Adrenal gland (tissue), 9 donors: ENCODE measurements at regions not wholly inside any gene's neighbourhood (a gene's known extent, or its start where the extent isn't known, plus 50 kb on each side); places are given as distances from the start of the nearest gene placed in this dataset.
"Not testable (repeated sequence)": the region's sequence is repeated elsewhere in the genome, so short reads cannot be mapped to it uniquely, and the experiment has no call there.

Experiments used
- DNase-seq, 7 donors: peaks; one replicate each; pipeline ENCODE4 v3.0.0-alpha.2; 2019 to 2020
- H3K27ac ChIP-seq, 5 donors: fragments of 200-600 bp; sonication (generic) in 4 of 5; 1 replicate in 3 of 5; 2 replicates in 2 of 5; pipeline versions ENCODE4 v1.5.1 to v1.8.0; 2016 to 2020; ENCODE audit warnings: mild to moderate bottlenecking in 1 of 5
- H3K27me3 ChIP-seq: fragments of 200-600 bp; 2 replicates; pipeline ENCODE4 v1.8.0; 2021
- H3K36me3 ChIP-seq, 2 donors: fragments of 200-600 bp; replicated peaks in 1 of 2; 1 replicate in 1 of 2; 2 replicates in 1 of 2; pipeline versions ENCODE4 v1.5.1 to v1.8.0; 2018 to 2022
- H3K4me1 ChIP-seq, 2 donors: fragments of 200-600 bp; replicated peaks in 1 of 2; 1 replicate in 1 of 2; 2 replicates in 1 of 2; pipeline versions ENCODE4 v1.5.1 to v1.8.0; 2018 to 2021
- H3K4me3 ChIP-seq, 4 donors: fragments of 200-600 bp; sonication (generic) in 3 of 4; one replicate each; pipeline ENCODE4 v1.5.1; 2016 to 2018
- H3K9me3 ChIP-seq, 3 donors: fragments of 200-600 bp; sonication (generic) in 1 of 3; replicated peaks in 1 of 3; 1 replicate in 2 of 3; 2 replicates in 1 of 3; pipeline versions ENCODE4 v1.5.1 to v1.8.0; 2016 to 2021
- POLR2A ChIP-seq, 2 donors: fragments of 450-650 bp; IDR thresholded peaks; one replicate each; pipeline ENCODE4 v1.6.1; 2017; ENCODE audit warnings: antibody characterized with exemption in 2 of 2, mild to moderate bottlenecking in 2 of 2, moderate library complexity in 1 of 2
- WGBS, 4 donors: extraction: QIAGEN DNeasy Blood & Tissue Kit in 2 of 4; methylation state at CpG; one replicate each; pipeline versions ENCODE4 v1.1.5 to v1.1.7; 2013 to 2017; 5-methylcytosine and 5-hydroxymethylcytosine counted together
- intact Hi-C, 2 donors: fragments of 100-400 bp; cut with DNase I; formaldehyde crosslinking; loops; one replicate each; pipeline versions ENCODE4 v1.14.1 to v1.15.0; 2022 to 2023
- TF ChIP-seq, protein P1 (sequence below), 6 experiments: fragments of 450-650 bp in 4 of 6; fragments of 200-600 bp in 2 of 6; sonication (generic) in 1 of 6; IDR thresholded peaks; 1 replicate in 5 of 6; 2 replicates in 1 of 6; pipeline versions ENCODE4 v1.5.1 to v1.8.0; 2016 to 2021; ENCODE audit warnings: antibody characterized with exemption in 6 of 6, mild to moderate bottlenecking in 2 of 6, moderate library complexity in 1 of 6
- donor health status: healthy with polysubstance abuse.
- donor health status: Bipolar disorder and iron deficiency.
- donor health status: DM: yes; HTN: yes; CAD: no.
- donor health status: DM: no; HTN: no; CAD: no.
- donor health status: DM: no; HTN: no; CAD: no.

- WGBS, 4 donors = 73 to 78% (median 75%) methylated on average over 7 of the region's 7 CpGs
- DNase-seq = peak in 1 of 7 donors; percentile 28
- TF ChIP-seq, protein P1, sequence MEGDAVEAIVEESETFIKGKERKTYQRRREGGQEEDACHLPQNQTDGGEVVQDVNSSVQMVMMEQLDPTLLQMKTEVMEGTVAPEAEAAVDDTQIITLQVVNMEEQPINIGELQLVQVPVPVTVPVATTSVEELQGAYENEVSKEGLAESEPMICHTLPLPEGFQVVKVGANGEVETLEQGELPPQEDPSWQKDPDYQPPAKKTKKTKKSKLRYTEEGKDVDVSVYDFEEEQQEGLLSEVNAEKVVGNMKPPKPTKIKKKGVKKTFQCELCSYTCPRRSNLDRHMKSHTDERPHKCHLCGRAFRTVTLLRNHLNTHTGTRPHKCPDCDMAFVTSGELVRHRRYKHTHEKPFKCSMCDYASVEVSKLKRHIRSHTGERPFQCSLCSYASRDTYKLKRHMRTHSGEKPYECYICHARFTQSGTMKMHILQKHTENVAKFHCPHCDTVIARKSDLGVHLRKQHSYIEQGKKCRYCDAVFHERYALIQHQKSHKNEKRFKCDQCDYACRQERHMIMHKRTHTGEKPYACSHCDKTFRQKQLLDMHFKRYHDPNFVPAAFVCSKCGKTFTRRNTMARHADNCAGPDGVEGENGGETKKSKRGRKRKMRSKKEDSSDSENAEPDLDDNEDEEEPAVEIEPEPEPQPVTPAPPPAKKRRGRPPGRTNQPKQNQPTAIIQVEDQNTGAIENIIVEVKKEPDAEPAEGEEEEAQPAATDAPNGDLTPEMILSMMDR (IDR thresholded peaks at IDR 0.05) = no peak
- Histone ChIP-seq H3K36me3 (no peaks in the 10 kb centered on the region), H3K4me1 (no peaks in the 10 kb centered on the region), H3K9me3 (no peaks in the 10 kb centered on the region), H3K27me3 (no peaks in the 10 kb centered on the region), H3K4me3 (no peak overlapping the region), H3K27ac (no peak overlapping the region)
- intact Hi-C loops = loop anchor here in 1 of 2 donors (2.0 kb wide), 1 partner anchor 215 kb away; no protein-coding TSS in a partner anchor
Observed at GRCh38 chr3:139113231-139113992, 68.7 kb upstream of the PRR23C start.

GRCh38 chr3:139113993-139114375 is 69.3 kb upstream of the PRR23C start:
- H3K4me1 ChIP-seq = no peaks in the 10 kb centered on the region
- DNase-seq = peak in 1 of 7 donors; percentile 36
- intact Hi-C loops = loop anchor here in 1 of 2 donors (2.0 kb wide), 1 partner anchor 215 kb away; no protein-coding TSS in a partner anchor
- WGBS, 4 donors = 91 to 93% (median 93%) methylated on average over 4 of the region's 4 CpGs
- no peak overlapping the region for H3K27ac ChIP-seq
- H3K27me3 ChIP-seq = no peaks in the 10 kb centered on the region
- H3K9me3 ChIP-seq = no peaks in the 10 kb centered on the region
- no peak overlapping the region for H3K4me3 ChIP-seq
- H3K36me3 ChIP-seq = no peaks in the 10 kb centered on the region
- no peak for TF ChIP-seq POLR2A (IDR thresholded peaks at IDR 0.05)
- TF ChIP-seq, protein P1 (IDR thresholded peaks at IDR 0.05) = no peak

DNA sequence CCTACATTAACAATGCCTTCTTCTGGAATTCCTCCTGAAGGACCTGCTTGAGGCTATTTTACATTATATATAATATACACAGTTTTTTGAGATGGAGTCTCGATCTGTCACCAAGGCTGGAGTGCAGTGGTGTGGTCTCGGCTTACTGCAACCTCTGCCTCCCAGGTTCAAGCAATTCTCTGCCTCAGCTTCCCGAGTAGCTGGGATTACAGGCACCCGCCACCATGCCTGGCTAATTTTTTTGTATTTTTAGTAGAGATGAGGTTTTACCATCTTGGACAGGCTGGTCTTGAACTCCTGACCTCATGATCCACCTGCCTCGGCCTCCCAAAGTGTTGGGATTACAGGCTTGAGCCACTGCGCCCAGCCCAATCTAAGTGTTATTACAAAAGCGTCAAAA is 71.9 kb upstream of the PRR23C start:
- H3K27me3 ChIP-seq, intact Hi-C loops, H3K4me3 ChIP-seq, H3K27ac ChIP-seq, H3K9me3 ChIP-seq, H3K4me1 ChIP-seq, H3K36me3 ChIP-seq: not testable (repeated sequence)
- DNase-seq = peak in 1 of 7 donors; percentile 29
- WGBS, 4 donors = 94 to 98% (median 95%) methylated on average over 7 of the region's 7 CpGs

DNA sequence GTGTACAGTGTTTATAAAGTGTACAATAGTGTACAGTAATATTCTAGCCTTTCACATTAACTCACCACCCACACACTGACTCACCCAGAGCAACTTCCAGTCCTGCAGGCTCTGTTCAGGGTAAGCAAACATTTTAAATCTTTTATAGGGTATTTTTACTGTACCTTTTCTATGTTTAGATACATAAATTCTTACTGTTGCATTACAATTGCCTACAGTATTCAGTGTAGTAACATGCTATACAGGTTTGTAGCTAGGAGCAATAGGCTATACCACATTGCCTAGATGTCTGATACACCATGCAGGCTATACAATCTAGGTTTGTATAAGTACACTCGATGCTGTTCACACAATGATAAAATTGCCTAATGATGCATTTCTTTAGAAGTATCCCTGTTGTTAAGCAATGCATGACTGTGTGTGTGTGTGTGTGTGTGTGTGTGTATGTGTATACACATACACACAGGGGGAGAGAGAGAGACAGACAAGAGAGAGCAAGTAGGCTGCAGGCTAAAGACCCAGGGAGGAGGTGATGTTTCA is 72.5 kb upstream of the PRR23C start:
- intact Hi-C loops = no loop called here
- Histone ChIP-seq H3K4me3 (no peak overlapping the region), H3K27me3 (no peaks in the 10 kb centered on the region), H3K36me3 (no peaks in the 10 kb centered on the region), H3K4me1 (no peaks in the 10 kb centered on the region), H3K9me3 (no peaks in the 10 kb centered on the region), H3K27ac (no peak overlapping the region)
- WGBS, 4 donors = 64 to 88% (median 80%) methylated on average over 1 of the region's 1 CpG
- no peak for TF ChIP-seq POLR2A (IDR thresholded peaks at IDR 0.05)
- TF ChIP-seq, protein P1 (IDR thresholded peaks at IDR 0.05) = no peak
- DNase-seq = peak in 1 of 7 donors; percentile 5
